DMS79 (cell line): ENCODE measurements at regions not wholly inside any gene's neighbourhood (a gene's known extent, or its start where the extent isn't known, plus 50 kb on each side); places are given as distances from the start of the nearest gene placed in this dataset.
"Not testable (repeated sequence)": the region's sequence is repeated elsewhere in the genome, so short reads cannot be mapped to it uniquely, and the experiment has no call there.

ENCODE experiments used
- DNase-seq: peaks from one replicate; lab custom pipeline; 2025; lab: John Stamatoyannopoulos, UW

GRCh38 chr4:158122501-158122900 lies 50.3 kb downstream of the GASK1B start:
- no peak for DNase-seq

- no peak for DNase-seq
These were observed 51.7 kb downstream of the GASK1B start for GRCh38 chr4:158121161-158121579.

DNA sequence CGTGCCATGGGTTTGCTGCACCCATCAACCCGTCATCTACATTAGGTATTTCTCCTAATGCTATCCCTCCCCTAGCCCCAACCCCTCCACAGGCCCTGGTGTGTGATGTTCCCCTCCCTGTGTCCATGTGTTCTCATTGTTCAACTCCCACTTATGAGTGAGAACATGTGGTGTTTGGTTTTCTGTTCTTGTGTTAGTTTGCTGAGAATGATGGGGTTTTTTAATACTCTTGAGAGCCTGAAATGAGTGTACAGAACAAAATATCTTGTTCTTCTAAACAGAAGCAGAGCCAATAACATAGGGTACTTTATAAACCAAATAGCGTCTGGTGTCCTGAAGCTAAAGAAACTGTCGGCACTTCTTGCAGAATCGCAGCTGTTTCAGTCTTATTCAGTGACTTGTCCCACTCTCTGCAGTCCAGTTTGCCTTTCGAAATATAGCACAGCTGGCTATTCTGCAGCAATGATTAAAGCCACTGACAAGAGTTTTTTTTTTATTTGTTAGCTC lies 52.1 kb downstream of the GASK1B start:
- DNase-seq = not testable (repeated sequence)

DNA sequence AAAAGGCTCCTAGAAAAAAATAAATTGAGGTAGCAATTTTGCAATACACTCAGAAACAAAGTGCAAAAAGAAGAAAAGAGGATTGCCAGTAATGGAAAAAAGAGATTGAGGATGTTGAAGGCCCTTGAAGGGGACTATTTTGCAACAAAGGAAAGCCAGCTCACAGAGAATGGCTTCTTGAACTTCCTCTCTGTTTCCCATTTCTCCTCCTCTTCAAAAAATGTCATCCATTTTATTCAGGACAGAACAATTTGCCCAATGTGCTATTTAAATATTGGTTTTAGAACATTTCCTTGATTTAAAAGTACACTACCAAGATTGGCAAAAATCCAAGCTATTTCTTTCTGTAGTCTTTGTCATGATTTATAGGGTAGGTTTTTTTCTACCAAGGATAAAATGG lies 60.2 kb downstream of the GASK1B start:
- no peak for DNase-seq

GRCh38 chr4:158111241-158111640 lies 61.6 kb downstream of the GASK1B start:
- no peak for DNase-seq

DNA sequence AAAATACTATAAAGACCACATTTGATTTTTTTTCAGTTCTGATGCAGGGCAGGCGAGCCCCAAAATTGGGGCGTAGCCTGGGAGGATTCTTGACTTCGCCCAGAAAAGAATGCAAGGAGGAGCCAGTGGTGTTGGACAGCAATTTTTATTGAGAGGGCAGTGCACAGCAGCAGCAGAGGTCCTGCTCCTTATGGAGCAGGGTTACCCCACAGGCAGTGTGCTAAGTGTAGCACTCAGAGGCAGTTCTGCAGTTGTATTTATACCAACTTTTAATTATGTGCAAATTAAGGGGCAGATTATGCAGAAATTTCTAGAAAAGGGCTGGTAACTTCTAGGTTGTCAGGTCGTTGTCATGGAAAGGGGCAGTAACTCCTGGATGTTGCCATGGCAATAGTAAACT lies 69.9 kb downstream of the GASK1B start:
- no peak for DNase-seq

DNA sequence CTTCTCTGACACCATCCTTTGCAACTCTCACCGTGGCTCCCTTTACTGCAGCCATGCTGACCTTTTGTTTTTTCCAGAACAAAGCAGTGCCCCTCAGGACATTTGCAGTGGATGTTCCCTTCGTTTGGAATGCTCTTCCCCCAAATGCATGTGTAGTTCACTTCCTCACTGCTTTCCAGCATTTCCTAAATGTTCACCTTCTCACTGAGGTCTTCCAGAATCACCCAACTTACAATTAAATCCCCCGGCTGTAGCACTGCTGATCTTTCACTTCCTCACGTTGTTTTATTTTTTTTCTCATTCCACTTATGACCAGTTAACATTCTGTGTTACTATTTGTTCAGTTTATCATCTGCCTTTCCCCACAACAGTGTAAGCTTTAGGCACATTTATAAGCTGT lies 73.1 kb downstream of the GASK1B start:
- no peak for DNase-seq

GRCh38 chr4:158098802-158099201 lies 74.0 kb downstream of the GASK1B start:
- no peak for DNase-seq

DNA sequence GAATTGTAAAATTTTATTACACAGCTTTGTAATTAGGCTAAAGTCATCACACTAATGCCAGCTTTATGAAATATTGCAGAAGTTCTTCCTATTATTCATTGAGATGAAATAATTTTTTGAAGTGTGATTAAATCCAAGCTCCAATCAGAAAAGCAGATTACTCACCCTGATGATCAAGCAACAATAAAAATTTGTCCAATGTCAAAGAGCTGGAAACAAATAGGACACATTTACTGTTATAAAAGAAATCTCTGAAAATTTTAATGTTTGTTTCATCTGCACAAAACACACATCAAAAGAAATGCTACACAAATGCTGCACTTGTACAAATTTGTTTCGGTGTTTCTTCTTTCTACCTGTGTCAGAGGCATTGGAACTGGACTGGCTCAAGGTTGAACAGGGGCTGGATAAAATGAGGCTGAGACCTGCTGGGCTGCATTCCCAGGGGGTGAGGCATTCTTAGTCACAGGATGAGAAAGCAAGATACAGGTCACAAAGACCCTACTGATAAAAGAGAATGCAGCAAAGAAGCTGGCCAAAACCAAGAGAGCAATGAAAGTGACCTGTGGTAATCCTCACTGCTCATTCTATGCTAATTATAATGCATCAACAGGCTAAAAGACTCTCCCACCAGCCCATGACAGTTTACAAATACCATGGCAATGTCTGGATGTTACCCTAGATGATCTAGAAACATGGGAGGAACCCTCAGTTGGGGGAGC lies 78.3 kb downstream of the GASK1B start:
- DNase-seq = no peak

DNA sequence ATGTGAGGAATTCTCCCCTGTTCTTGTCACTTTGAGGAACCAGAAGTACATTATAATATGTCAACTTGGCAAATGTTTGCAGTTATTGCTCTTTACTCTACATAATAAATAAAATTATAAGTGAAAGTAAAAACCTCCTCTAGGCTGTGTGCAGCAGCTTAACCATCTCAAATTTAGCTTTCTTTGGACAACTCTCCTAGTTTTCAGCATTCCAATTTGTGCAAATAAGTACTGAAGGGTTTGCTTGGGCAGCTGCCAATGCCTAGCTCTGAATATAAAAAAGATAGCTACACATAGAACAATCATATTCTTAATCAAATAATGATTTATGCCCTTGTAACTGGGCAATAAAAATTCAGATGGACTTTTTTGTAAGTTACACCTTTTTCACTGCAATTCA lies 82.5 kb downstream of the GASK1B start:
- DNase-seq = no peak

- DNase-seq = not testable (repeated sequence)
These were observed 82.9 kb downstream of the GASK1B start for GRCh38 chr4:158089897-158090296.

DNA sequence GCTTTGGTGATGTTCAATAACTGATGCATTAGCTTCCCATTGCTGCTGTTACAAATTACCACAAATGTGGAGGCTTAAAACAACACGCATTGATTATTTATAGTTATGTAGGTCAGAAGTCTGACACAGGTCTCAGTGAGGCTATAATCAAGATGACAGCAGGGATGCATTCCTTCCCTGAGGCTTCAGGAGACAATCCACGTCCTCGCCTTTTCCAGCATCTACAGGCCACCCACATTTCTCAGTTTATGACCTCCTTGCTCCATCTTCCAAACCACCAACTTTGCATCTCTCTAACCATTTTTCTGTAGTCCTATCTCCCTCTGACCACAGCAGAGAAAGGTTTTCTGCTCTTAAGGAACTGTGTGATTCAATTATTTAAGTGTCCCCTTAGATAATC lies 92.5 kb downstream of the GASK1B start:
- DNase-seq = no peak

DNA sequence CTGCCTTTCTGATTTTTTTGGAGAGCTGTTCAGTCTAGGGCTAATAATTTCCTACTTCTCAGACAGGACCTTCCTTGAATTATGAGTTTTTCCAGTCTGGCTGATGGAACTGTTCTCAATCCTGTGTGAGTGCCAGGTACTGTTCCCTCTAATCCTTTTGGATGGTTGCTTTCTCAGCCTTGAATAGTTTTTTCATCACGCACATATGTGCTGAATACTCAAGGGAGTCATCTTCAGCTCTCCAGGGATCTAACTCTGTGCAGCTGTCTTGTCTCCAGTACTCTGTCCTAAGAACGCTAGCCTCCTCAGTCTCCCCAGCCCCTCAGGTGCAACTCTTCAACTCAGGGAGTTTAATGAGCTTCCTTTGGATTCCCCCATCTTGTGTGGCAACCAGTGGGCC lies 93.2 kb downstream of the GASK1B start:
- no peak for DNase-seq

DNA sequence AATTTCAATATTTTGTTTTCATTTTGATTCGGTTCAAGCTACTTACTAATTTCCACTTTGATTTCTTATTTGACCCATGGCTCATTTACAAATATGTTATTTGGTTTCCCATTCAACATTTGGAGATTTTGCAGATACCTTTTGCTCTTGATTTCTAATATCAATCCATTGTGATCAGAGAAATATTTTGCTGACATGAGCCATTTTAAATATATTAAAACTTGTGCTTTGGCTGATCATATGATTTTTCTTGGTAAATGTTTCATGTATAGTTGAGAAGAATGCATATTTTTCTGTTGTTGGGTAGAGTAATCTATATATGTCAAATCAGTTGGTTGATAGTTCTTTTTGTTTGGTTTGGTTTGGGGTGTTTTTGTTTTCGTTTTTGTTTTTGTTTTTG lies 95.0 kb downstream of the GASK1B start:
- no peak for DNase-seq

DNA sequence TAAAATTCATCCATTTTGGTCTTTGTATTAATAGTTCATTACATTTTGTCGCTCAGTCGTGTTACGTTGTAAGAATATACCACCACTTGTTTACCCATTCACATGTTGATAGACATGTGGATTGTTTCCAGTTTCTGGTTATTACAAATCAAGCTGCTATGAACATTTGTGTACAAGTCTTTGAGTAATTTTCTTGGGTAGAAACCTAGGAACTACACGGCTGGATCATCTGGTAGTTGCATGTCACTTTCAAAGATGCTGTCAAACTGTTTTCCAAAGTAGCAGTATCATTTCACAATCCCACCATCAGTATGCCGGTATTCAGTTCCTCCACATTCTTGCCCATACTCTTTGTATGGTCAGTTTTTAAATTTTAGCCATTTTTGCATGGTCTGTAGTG lies 98.0 kb downstream of the GASK1B start:
- no peak for DNase-seq

GRCh38 chr4:158071931-158072330 lies 100.9 kb downstream of the GASK1B start:
- DNase-seq = no peak

- no peak for DNase-seq
These were observed 104.8 kb downstream of the GASK1B start for GRCh38 chr4:158068068-158068467.

DNA sequence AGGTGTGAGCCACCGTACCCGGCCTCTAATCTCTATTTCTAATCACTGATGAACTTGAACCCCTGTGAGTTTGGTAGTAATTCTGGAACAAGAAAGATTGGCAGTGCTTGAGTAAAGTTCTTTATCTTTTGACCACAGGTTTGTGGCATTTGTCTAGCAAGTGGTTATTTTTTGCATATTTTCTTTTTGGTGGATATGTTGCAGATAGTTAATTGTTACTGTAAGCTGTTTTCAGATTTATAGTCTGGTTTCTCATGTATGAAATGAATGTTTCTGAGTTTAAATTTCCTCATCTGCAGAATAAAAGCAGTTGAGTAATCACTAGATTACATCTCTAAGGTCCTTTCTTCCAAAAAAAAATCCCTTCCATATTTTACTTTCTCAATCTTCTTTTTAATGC lies 105.2 kb downstream of the GASK1B start:
- no peak for DNase-seq

GRCh38 chr4:158065603-158066002 lies 107.2 kb downstream of the GASK1B start:
- no peak for DNase-seq

- DNase-seq = no peak
These were observed 107.6 kb downstream of the GASK1B start for GRCh38 chr4:158065176-158065575.

GRCh38 chr4:158056689-158057245 lies 116.1 kb downstream of the GASK1B start:
- no peak for DNase-seq

DNA sequence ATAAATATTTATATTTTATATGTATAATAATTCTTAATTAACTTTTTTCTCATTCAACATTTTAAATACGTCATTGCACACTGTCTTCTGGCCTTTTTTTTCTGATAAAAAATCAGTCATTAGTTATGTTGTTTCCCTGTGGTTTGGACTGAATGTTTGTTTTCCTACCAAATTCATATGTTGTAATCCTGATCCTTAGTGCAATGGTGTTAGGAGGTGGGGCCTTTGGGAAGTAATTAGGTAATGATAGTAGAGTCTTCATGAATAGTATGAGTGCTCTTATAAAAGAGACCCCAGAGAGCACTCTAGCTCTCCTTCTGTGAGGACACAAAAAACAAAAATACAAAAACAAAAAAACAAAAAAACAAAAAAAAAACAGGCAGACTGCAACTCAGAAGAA lies 117.2 kb downstream of the GASK1B start:
- no peak for DNase-seq

GRCh38 chr4:158053801-158054200 lies 119.0 kb downstream of the GASK1B start:
- no peak for DNase-seq

DNA sequence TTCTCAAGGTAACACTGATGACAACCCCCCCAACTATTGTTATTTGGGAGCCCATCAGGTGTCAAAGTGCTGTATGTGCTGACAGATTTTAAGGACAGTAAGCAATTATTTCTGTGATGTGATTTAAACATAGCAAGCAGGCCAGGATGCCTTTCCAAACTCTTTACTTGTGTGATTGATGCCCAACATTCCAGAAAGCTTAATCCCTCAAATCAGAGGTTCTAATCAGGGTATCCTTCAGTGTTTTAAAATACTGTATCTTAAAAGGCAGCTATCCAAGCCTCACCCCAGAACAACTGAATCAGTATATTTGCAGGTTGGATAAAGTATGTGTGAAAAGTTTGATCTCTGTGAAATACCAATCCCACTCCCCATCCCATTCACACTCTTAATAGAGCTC lies 119.7 kb downstream of the GASK1B start:
- no peak for DNase-seq
